HG02943 (cell line): ENCODE measurements at regions not wholly inside any gene's neighbourhood (a gene's known extent, or its start where the extent isn't known, plus 50 kb on each side); places are given as distances from the start of the nearest gene placed in this dataset.
"Not testable (repeated sequence)": the region's sequence is repeated elsewhere in the genome, so short reads cannot be mapped to it uniquely, and the experiment has no call there.

Experiments
- ATAC-seq: cut with Tn5 transposase; IDR thresholded peaks from one replicate; pipeline ENCODE4 v1.9.1; 2021; ENCODE audit warnings: mild to moderate bottlenecking, low read depth, moderate library complexity; ENCODE audit not compliant: unreplicated experiment

- ATAC-seq, result no peak
Measured at GRCh38 chr21:25281134-25281533, 326.1 kb downstream of the MRPL39 start.

- ATAC-seq, result no peak
Measured at GRCh38 chr21:25280061-25280460, 327.2 kb downstream of the MRPL39 start.

GRCh38 chr21:25273959-25274358 is 333.3 kb downstream of the MRPL39 start:
- ATAC-seq, result no peak

DNA sequence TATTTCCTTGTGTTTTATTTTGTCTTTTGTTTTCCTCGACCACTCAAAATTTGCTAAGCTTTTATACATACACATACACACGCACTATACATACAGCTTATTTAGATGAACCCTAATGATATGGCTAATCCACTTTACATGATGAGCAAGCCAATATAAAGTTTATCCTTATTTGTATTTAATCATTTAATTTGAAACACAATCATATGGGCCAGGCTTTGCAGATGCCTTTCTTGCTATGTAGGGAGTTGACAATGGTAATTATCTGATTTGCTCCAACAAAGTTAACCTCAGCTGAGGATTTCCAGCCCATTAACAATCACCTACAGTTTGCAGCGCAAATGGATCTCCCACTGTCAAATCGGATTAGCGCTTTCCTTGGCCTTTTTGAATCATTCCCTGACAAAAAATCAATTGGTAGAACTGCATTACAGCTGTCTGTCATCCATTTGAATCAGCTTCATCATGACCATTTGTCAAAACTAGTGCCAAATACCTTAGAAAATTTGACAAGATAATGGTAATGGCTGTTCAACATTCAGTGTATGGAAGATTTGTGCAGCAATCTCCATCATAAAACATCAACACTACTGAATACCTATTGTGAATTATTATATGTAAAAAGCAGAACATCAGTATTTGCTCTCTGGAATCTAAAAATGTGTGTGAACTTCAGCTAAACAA is 352.6 kb downstream of the MRPL39 start:
- no peak for ATAC-seq

- ATAC-seq, result no peak
Measured at GRCh38 chr21:25246546-25246945, 360.7 kb downstream of the MRPL39 start.

- no peak for ATAC-seq
Measured at GRCh38 chr21:25244735-25245134, 362.5 kb downstream of the MRPL39 start.

- ATAC-seq, result no peak
Measured at GRCh38 chr21:25243808-25244207, 363.5 kb downstream of the MRPL39 start.

DNA sequence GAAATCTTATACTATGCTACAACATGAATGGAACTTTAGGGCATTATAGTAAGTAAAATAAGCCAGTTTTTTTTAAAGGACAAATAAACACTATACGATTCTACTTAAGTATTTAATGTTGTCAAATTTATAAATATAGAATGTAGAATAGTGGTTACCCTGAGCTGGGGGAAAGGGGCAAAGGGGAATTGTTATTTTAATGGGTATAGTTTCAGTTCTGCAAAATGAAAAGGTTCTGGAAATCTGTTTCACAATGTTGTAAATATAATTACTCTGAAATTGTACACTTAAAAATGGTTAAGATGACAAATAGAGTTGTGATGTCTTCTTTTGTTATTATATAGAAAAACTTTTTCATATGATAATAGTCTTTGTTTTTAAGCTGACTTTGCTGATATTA is 366.3 kb downstream of the MRPL39 start:
- no peak for ATAC-seq

DNA sequence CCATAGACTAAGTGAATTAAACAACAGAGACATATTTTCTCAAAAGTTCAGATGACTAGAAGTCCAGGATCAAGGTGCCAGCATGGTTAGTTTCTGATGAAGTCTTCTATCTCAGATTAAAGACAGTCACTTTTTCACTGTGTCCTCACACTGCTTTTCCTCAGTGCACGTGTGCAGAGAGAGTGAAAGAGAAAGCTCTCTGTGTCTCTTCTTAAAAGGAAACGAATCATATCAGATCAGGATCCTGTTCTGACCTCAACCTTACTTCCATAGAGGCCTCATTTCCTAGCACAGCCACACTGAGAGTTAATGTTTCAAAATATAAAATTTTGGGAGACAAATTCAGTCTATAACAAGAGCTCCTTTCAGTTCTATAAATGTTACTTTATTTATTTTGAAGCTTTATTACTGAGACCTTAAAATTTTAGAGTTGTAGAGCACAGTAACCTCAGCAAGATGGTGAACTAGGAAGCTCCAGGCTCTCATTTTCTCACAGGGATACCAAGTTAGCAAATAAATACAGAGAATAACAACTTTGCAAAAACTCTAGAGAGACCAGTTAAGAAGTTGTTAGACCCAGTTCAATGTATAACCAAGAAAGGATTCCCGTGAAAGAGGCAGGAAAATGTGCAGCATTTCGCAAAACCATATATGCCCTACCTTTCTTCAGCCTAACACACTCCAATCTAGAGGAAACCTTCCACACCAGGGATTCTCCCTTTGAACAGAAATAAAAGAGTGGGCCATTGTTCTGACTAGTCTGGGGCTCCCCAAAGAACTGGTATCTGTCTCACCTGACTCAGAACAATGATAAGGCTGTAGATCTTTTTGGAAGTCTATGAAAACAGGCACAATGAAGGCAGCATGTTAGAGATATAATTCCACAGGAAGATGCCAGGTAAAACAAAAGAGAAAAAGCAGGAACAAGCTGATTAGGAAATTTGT is 372.2 kb downstream of the MRPL39 start:
- ATAC-seq, result peak; percentile 89

- ATAC-seq, result no peak
Measured at GRCh38 chr21:25220954-25221353, 386.3 kb downstream of the MRPL39 start.

DNA sequence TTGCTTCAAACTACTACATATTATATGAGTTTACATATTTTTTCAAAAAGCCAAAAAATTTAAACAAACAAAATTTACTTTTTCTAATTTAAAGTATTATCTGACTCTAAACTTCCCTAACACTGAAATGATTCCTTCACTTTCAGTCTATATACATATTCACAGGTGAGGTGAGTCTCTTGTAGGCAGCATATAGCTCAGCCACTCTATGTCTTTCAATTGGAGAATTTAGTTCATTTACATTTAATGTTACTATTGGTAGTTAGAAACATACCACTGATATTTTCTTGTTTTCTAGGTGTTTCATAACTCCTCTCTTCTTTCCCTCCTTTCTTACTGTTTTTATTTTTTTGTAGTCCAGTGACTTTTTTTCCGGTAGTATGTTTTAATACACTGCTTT is 387.1 kb downstream of the MRPL39 start:
- ATAC-seq, result no peak

DNA sequence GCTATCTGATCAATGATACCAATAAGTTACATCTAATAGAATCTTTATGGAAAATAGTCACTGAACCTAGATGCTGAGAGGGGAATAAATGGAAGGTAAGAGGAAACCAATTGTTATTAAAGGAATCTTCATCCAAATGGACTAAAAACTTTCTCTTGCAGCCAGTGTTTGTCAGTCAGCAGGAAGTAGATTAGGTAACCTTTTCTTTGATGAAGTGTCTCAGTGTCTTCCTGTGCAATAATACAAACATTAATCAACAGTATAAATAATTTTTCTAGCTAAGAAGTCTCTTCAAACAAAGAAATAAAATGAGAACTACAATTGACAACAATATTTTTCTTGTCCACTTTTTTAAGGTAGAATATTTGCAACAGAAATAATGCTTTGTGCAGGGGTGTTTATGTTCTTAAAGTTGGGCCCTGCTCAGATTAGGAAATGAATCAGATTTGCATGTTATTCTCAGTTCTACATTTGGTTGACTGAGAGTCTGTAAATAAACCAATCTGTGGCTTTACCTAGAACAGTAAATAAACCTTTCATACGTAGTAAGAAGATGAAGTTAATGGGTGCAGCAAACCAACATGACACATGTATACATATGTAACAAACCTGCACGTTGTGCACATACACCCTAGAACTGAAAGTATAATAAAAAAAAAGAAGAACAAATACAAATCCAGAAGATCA is 391.4 kb downstream of the MRPL39 start:
- peak; percentile 96 for ATAC-seq

DNA sequence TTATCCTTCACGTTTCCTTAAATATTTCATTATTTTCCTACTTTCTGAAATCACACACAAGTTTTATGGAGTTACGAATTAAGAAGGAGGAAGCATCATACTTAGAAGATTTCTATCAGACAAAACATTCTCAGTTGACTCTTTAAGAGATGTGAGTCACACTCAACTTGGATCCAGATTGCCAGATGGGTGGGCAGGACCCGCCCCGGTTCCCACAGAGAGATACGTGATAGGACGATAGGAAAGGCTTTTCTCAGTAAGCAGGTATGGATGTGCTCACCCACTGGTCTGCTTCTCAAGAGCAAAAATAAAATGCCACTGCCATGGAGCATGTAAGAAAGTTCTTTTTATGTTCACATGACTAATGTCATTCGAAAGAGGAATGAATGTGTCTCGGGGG is 392.6 kb downstream of the MRPL39 start:
- ATAC-seq, result no peak

GRCh38 chr21:25199944-25200343 is 407.3 kb downstream of the MRPL39 start:
- no peak for ATAC-seq

GRCh38 chr21:25191141-25191540 is 416.1 kb downstream of the MRPL39 start:
- ATAC-seq, result peak; percentile 47

- no peak for ATAC-seq
Measured at GRCh38 chr21:25189497-25189896, 417.8 kb downstream of the MRPL39 start.

DNA sequence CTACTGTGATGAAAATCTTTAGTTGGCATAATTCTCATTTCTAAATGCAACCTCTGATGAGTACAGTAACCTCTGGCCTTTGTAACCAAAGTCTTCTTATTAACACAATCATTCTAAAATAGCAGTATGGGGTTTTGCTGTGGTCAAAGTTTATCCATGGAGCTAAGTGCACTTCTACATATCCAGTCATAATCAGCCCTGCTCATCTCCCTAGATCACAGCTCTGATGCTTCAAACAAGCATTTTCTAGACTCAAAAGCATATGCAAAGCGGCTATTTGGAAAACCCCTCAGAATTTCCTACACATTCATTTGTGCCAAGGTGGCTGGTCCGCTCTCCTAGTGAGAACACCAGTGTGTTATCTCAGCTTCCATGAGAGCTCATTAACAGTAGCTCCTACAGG is 418.6 kb downstream of the MRPL39 start:
- peak; percentile 57 for ATAC-seq

GRCh38 chr21:25186273-25186672 is 421.0 kb downstream of the MRPL39 start:
- ATAC-seq, result no peak

GRCh38 chr21:25183577-25183976 is 423.7 kb downstream of the MRPL39 start:
- ATAC-seq, result no peak

GRCh38 chr21:25181690-25182089 is 425.6 kb downstream of the MRPL39 start:
- ATAC-seq, result not testable (repeated sequence)

GRCh38 chr21:25179116-25179515 is 428.2 kb downstream of the MRPL39 start:
- no peak for ATAC-seq
